K562 (cell line): ENCODE measurements at regions not wholly inside any gene's neighbourhood (a gene's known extent, or its start where the extent isn't known, plus 50 kb on each side); places are given as distances from the start of the nearest gene placed in this dataset.

Experiments used
- ATAC-seq: fragments of 200-7000 bp; cut with Tn5 transposase; 3 replicates; pipeline ENCODE4 v1.9.1; 2020; ENCODE audit warnings: moderate library complexity
- BruUV-seq: library from RNA; stranded (reverse); fragments of 400-500 nt; replicated peaks from 2 replicates; lab custom pipeline; 2021; lab: Mats Ljungman, UMichigan
- CTCF ChIA-PET: fragments of 300-600 bp; formaldehyde crosslinking; extraction: SDS; loops from one replicate; lab custom pipeline; 2021; ENCODE audit warnings: low intra/inter-chr PET ratio; lab: Yijun Ruan, JAX
- POLR2A ChIA-PET: fragments of 300-600, 350-650 bp; sonication (Branson Sonifier 250); formaldehyde crosslinking; extraction: SDS; loops from one replicate; lab custom pipeline; 2021; ENCODE audit warnings: antibody characterized with exemption, inconsistent platforms; lab: Yijun Ruan, JAX
- DNase-seq, 4 experiments: peaks; one replicate each; pipeline versions ENCODE4 v3.0.0 to v3.0.0-alpha.2; 2011 to 2018; ENCODE audit warnings: low spot score in 3 of 4, mixed read lengths in 3 of 4; ENCODE audit errors: extremely low read depth in 1 of 4
- FAIRE-seq: peaks from 2 replicates; lab custom pipeline; 2011; peaks lifted over from hg19 to GRCh38; lab: Jason Lieb, UNC
- H2AFZ ChIP-seq: 2 replicates; pipeline ENCODE4 v1.6.0; 2011; ENCODE audit warnings: low read depth, low read length, control low read depth, inconsistent platforms
- H3K27ac ChIP-seq: fragments of 200-600 bp; 3 replicates; pipeline ENCODE4 v1.8.0; 2011; ENCODE audit warnings: low read depth, mild to moderate bottlenecking, control low read depth, inconsistent platforms, low read length, moderate library complexity, mixed read lengths; ENCODE audit errors: extremely low read depth
- H3K27me3 ChIP-seq, 2 experiments: fragments of 300-600 bp in 1 of 2; 2 replicates in 1 of 2; 3 replicates in 1 of 2; pipeline versions ENCODE4 v1.6.0 to v1.8.0; 2011; ENCODE audit warnings: inconsistent platforms in 2 of 2, low read length in 2 of 2, mild to moderate bottlenecking in 1 of 2, mixed read lengths in 1 of 2, moderate library complexity in 1 of 2; ENCODE audit not compliant: control insufficient read depth in 2 of 2, insufficient read depth in 2 of 2
- H3K36me3 ChIP-seq: fragments of 300-600 bp; 3 replicates; pipeline ENCODE4 v1.8.0; 2011; ENCODE audit warnings: mild to moderate bottlenecking, low read length, inconsistent platforms; ENCODE audit not compliant: control insufficient read depth, insufficient read depth
- H3K4me1 ChIP-seq, 2 experiments: fragments of 200-600 bp in 1 of 2; replicated peaks in 1 of 2; 2 replicates in 1 of 2; 3 replicates in 1 of 2; pipeline versions ENCODE4 v1.5.1 to v1.8.0; 2011; ENCODE audit warnings: inconsistent platforms in 2 of 2, low read length in 2 of 2, mild to moderate bottlenecking in 1 of 2, mixed read lengths in 1 of 2, moderate library complexity in 1 of 2; ENCODE audit not compliant: control insufficient read depth in 2 of 2, insufficient read depth in 2 of 2
- H3K4me2 ChIP-seq: 2 replicates; pipeline ENCODE4 v1.6.1; 2011; ENCODE audit warnings: low read length, control low read depth, inconsistent platforms, mixed read lengths; ENCODE audit not compliant: insufficient read depth
- H3K4me3 ChIP-seq: fragments of 200-600 bp; sonication (generic), shearing (Covaris generic); 2 replicates; pipeline ENCODE4 v1.5.1; 2016; ENCODE audit warnings: control low read depth, inconsistent platforms
- H3K79me2 ChIP-seq: fragments of 200-600 bp; 3 replicates; pipeline ENCODE4 v1.8.0; 2011; ENCODE audit warnings: low read length, inconsistent platforms; ENCODE audit not compliant: control insufficient read depth, insufficient read depth
- H3K9ac ChIP-seq, 2 experiments: 2 replicates each; pipeline versions ENCODE4 v1.6.0 to v1.6.1; 2011; ENCODE audit warnings: low read depth in 2 of 2, low read length in 2 of 2, control low read depth in 1 of 2, inconsistent platforms in 1 of 2, mild to moderate bottlenecking in 1 of 2, mixed read lengths in 1 of 2; ENCODE audit not compliant: insufficient read depth in 1 of 2
- H3K9me1 ChIP-seq: one replicate; pipeline ENCODE4 v1.6.0; 2011; ENCODE audit warnings: inconsistent platforms, mild to moderate bottlenecking, low read length, moderate library complexity; ENCODE audit not compliant: control insufficient read depth, insufficient read depth
- H3K9me3 ChIP-seq: replicated peaks from 2 replicates; pipeline ENCODE4 v1.5.1; 2011; ENCODE audit warnings: low read depth, low read length, inconsistent platforms; ENCODE audit not compliant: control insufficient read depth, insufficient read depth
- H4K20me1 ChIP-seq: replicated peaks from 2 replicates; pipeline ENCODE4 v1.6.1; 2011; ENCODE audit warnings: low read length, inconsistent platforms, mixed read lengths; ENCODE audit not compliant: control insufficient read depth, insufficient read depth
- CTCF ChIP-seq, 3 experiments: IDR thresholded peaks in 2 of 3; conservative IDR thresholded peaks in 1 of 3; 2 replicates each; pipeline ENCODE4 v1.5.1; 2011 to 2012; ENCODE audit warnings: low read length in 3 of 3, mild to moderate bottlenecking in 3 of 3, control low read depth in 2 of 3, improper control_type of control experiment in 1 of 3, inconsistent platforms in 1 of 3, low read depth in 1 of 3, mixed read lengths in 1 of 3, moderate library complexity in 1 of 3; ENCODE audit not compliant: insufficient read depth in 2 of 3
- ERF ChIP-seq: fragments of 450-650 bp; formaldehyde crosslinking; IDR thresholded peaks from 2 replicates; pipeline ENCODE4 v1.4.0; 2020; ENCODE audit warnings: mild to moderate bottlenecking, mixed read lengths
- ILK ChIP-seq: fragments of 450-650 bp; IDR thresholded peaks from 2 replicates; pipeline ENCODE4 v1.6.1; 2016; ENCODE audit warnings: missing genetic modification characterization, low read depth, mild to moderate bottlenecking, missing compliant biosample characterization, moderate library complexity, borderline replicate concordance
- MBD2 ChIP-seq: sonication (generic); IDR thresholded peaks from 2 replicates; pipeline ENCODE4 v1.6.1; 2016; ENCODE audit warnings: low read depth, borderline replicate concordance
- RBFOX2 ChIP-seq: fragments of 200-400 bp; formaldehyde crosslinking; IDR thresholded peaks from 2 replicates; pipeline ENCODE4 v1.6.1; 2017; ENCODE audit warnings: low read depth, mild to moderate bottlenecking, low read length, moderate library complexity
- THAP12 ChIP-seq: fragments of 250-450 bp; sonication (Bioruptor Pico); IDR thresholded peaks from 2 replicates; pipeline ENCODE4 v1.9.0; 2021; ENCODE audit warnings: mild to moderate bottlenecking, inconsistent platforms
- WGBS: fragments of 100-300 bp; shearing (Covaris generic); methylation state at CpG from one replicate; pipeline ENCODE4 v1.1.6; 2016; ENCODE audit warnings: low coverage, mixed read lengths; ENCODE audit not compliant: insufficient coverage; ENCODE audit errors: missing lambda C conversion rate; 5-methylcytosine and 5-hydroxymethylcytosine counted together
- in situ Hi-C: fragments of 300-500 bp; cut with MboI; formaldehyde crosslinking; loops from 4 replicates; pipeline ENCODE4 v1.15.0; 2018; ENCODE audit warnings: inconsistent platforms, mixed read lengths
- intact Hi-C: fragments of 100-400 bp; cut with micrococcal nuclease; formaldehyde crosslinking; loops from 2 replicates; pipeline ENCODE4 v1.14.2; 2022

- H3K36me3 ChIP-seq, result no peaks in the 10 kb centered on the region
- H3K27me3 ChIP-seq, result no peaks in the 10 kb centered on the region
- no peak overlapping the region for H3K27ac ChIP-seq
- intact Hi-C loops, result no loop called here
- POLR2A ChIA-PET, result no interaction called here
- H4K20me1 ChIP-seq, result no peaks in the 10 kb centered on the region
- no peak overlapping the region for H3K4me2 ChIP-seq
- no peaks in the 10 kb centered on the region for H3K9me1 ChIP-seq
- no peak overlapping the region for H2AFZ ChIP-seq
- CTCF ChIA-PET, result no interaction called here
- H3K9me3 ChIP-seq, result no peaks in the 10 kb centered on the region
- DNase-seq (no peak), FAIRE-seq (no peak), ATAC-seq (no peak)
- no TSS peak for BruUV-seq
- WGBS, result under 1% methylated on average over 10 of the region's 10 CpGs
- H3K79me2 ChIP-seq, result no peaks in the 10 kb centered on the region
- no peaks in the 10 kb centered on the region for H3K4me1 ChIP-seq
- H3K9ac ChIP-seq, result no peak overlapping the region
- in situ Hi-C loops, result no loop called here
- H3K4me3 ChIP-seq, result no peak overlapping the region
- TF ChIP-seq ILK (no peak), CTCF (IDR thresholded peaks at IDR 0.05 in 2 of 3, conservative IDR thresholded peaks at IDR 0.05 in 1 of 3; ENCODE audit: insufficient read depth in 2 of 3, low read depth in 1 of 3, low read length in 3 of 3) (no peak), MBD2 (no peak), ERF (CRISPR knock-in tag) (no peak), THAP12 (CRISPR knock-in tag) (no peak), RBFOX2 (no peak)
- TF ChIP-seq, all 486 proteins: peak for 0
Measured at GRCh38 chr15:24067733-24068501, 380.8 kb upstream of the NDN start.
